Heart right ventricle (tissue), 16 donors: ENCODE measurements at regions not wholly inside any gene's neighbourhood (a gene's known extent, or its start where the extent isn't known, plus 50 kb on each side); places are given as distances from the start of the nearest gene placed in this dataset.

Experiments
- ATAC-seq, 8 donors: fragments of 200-7000 bp; cut with Tn5 transposase; one replicate each; pipeline ENCODE4 v1.9.1; 2020; ENCODE audit warnings: mild to moderate bottlenecking in 8 of 8, moderate library complexity in 8 of 8, moderate number of reproducible peaks in 1 of 8
- DNase-seq, 2 donors: peaks; one replicate each; pipeline ENCODE4 v3.0.0-alpha.2; 2020
- H3K27ac ChIP-seq, 10 donors: fragments of 200-600 bp; sonication (generic) in 2 of 10; one replicate each; pipeline versions ENCODE4 v1.5.0 to v1.8.0; 2020 to 2022; ENCODE audit warnings: mild to moderate bottlenecking in 3 of 10
- H3K27me3 ChIP-seq, 7 donors: fragments of 200-600 bp; one replicate each; pipeline ENCODE4 v1.8.0; 2021 to 2022; ENCODE audit warnings: mild to moderate bottlenecking in 2 of 7
- H3K36me3 ChIP-seq, 9 donors: fragments of 200-600 bp; sonication (generic) in 1 of 9; one replicate each; pipeline versions ENCODE4 v1.5.0 to v1.8.0; 2020 to 2022; ENCODE audit warnings: mild to moderate bottlenecking in 2 of 9
- H3K4me1 ChIP-seq, 9 donors: fragments of 200-600 bp; sonication (generic) in 1 of 9; one replicate each; pipeline versions ENCODE4 v1.5.0 to v1.8.0; 2020 to 2022; ENCODE audit warnings: mild to moderate bottlenecking in 4 of 9
- H3K4me3 ChIP-seq, 10 donors: fragments of 200-600 bp; sonication (generic) in 2 of 10; one replicate each; pipeline versions ENCODE4 v1.5.0 to v1.8.0; 2020 to 2022; ENCODE audit warnings: mild to moderate bottlenecking in 7 of 10, moderate library complexity in 2 of 10
- H3K9me3 ChIP-seq, 11 donors: fragments of 200-600 bp in 10 of 11; sonication (generic) in 2 of 11; one replicate each; pipeline versions ENCODE4 v1.5.0 to v1.8.0; 2013 to 2022; ENCODE audit warnings: mild to moderate bottlenecking in 2 of 11, control low read depth in 1 of 11, moderate library complexity in 1 of 11
- CTCF ChIP-seq, 9 donors: fragments of 200-600 bp; sonication (generic) in 2 of 9; IDR thresholded peaks; one replicate each; pipeline versions ENCODE4 v1.5.0 to v1.8.0; 2021 to 2022; ENCODE audit warnings: antibody characterized with exemption in 9 of 9, mild to moderate bottlenecking in 5 of 9, moderate library complexity in 1 of 9
- WGBS, 2 donors: extraction: QIAGEN DNeasy Blood & Tissue Kit; methylation state at CpG; one replicate each; pipeline ENCODE4 v1.1.7; 2013; ENCODE audit warnings: inconsistent platforms in 1 of 2; 5-methylcytosine and 5-hydroxymethylcytosine counted together
- intact Hi-C, 10 donors: fragments of 100-400 bp; cut with DNase I; formaldehyde crosslinking; loops; one replicate each; pipeline versions ENCODE4 v1.11.1 to v1.14.2; 2022
- donor health status: Arrhythmogenic right ventricular cardiomyopathy.
- donor health status: ischemic (EF 13 %, LVEDD 7.1; RV severe dilation, severe dysfunction).
- donor health status: healthy with polysubstance abuse.
- donor health status: DM: no; HTN: yes; CAD: no.
- donor health status: DM: no; HTN: no; CAD: no.
- donor health status: ischemic (EF 25% LVEDD 6.9; RV normal size, moderate dysfunction).
- donor health status: ischemic (EF 25% LVEDD 5.7; RV mildly dilated, moderate dysfunction).
- donor health status: healthy.
- donor health status: DM: yes; HTN: yes; CAD: no.
- donor health status: Ischemic cardiomyopathy.
- donor health status: ischemic (EF 35%, LVEDD 5.7; RV mildly dilated, moderate dysfunction).
- donor health status: nonischemic (EF 11% LVEDD 7.7; RV severe dilation, severe dysfunction).
- donor health status: DM: yes; HTN: yes; CAD: no.
- donor health status: PGD.
- donor health status: ischemic (EF 29% LVEDD 5.4; RV normal size, mild dysfunction).
- donor health status: nonischemic (EF 23%, LVEDD 6.1; RV moderate dilation, normal function).

DNA sequence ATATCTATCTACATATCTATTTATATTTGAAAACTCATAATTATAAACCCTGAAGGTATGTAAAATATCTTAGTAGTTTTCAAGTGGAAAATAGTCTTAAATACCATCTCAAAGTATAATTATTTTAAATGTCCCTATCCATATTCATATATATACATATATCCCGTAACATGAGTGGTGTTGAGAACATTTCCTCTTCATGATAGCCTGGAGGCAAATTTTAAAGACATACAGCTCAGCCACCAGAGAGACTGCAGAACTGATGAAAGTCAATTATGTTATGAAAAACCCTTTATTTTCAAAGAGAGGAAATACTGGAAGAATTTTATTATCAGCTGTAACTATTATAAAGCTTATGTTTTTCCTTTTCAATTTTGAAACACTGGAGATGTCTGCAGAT, 1806.7 kb upstream of the PCDH7 start:
- Histone ChIP-seq H3K27me3 (no peaks in the 10 kb centered on the region), H3K4me3 (no peak overlapping the region), H3K4me1 (no peaks in the 10 kb centered on the region), H3K9me3 (peaks cover 0 to 9% (median 0%) of the 10 kb centered on the region in 11 donors), H3K36me3 (no peaks in the 10 kb centered on the region), H3K27ac (no peak overlapping the region)
- ATAC-seq, result no peak
- no peak for DNase-seq
- 55 to 61% methylated on average over 1 of the region's 1 CpG for WGBS, 2 donors
- intact Hi-C loops, result no loop called here
- no peak for TF ChIP-seq CTCF (IDR thresholded peaks at IDR 0.05)

DNA sequence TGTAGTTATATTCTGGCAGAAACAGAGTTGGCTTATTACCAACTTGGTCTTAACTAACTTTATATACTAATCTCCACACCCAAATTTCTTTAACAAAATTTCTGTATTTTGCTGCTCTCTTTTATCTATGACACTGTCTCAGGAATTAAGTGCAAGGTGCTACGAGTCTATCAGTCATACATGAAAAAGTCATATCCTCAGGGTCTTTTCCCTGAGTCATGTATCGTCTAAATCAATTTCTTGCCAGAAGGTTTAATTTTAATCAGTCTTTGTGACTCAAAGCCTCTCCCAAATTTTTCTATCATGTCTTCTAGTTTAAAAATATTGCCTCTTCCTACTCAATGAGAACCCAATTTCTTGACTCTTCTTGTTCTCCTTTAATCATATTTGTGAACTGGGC, 1803.6 kb upstream of the PCDH7 start:
- ATAC-seq (no peak), DNase-seq (no peak)
- intact Hi-C loops, result no loop called here
- 76 to 80% methylated on average over 2 of the region's 2 CpGs for WGBS, 2 donors
- Histone ChIP-seq H3K27me3 (no peaks in the 10 kb centered on the region), H3K36me3 (no peaks in the 10 kb centered on the region), H3K27ac (no peak overlapping the region), H3K9me3 (peaks cover 0 to 2% (median 0%) of the 10 kb centered on the region in 11 donors), H3K4me3 (no peak overlapping the region), H3K4me1 (no peaks in the 10 kb centered on the region)
- TF ChIP-seq CTCF (IDR thresholded peaks at IDR 0.05), result no peak

GRCh38 chr4:28918871-28919270, 1801.3 kb upstream of the PCDH7 start:
- no peak for ATAC-seq
- DNase-seq, result no peak
- Histone ChIP-seq H3K36me3 (no peaks in the 10 kb centered on the region), H3K27me3 (no peaks in the 10 kb centered on the region), H3K4me1 (no peaks in the 10 kb centered on the region), H3K27ac (no peak overlapping the region), H3K4me3 (no peak overlapping the region), H3K9me3 (no peaks in the 10 kb centered on the region)
- no peak for TF ChIP-seq CTCF (IDR thresholded peaks at IDR 0.05)
- intact Hi-C loops, result no loop called here
- WGBS, 2 donors, result 83 to 86% methylated on average over 1 of the region's 1 CpG

DNA sequence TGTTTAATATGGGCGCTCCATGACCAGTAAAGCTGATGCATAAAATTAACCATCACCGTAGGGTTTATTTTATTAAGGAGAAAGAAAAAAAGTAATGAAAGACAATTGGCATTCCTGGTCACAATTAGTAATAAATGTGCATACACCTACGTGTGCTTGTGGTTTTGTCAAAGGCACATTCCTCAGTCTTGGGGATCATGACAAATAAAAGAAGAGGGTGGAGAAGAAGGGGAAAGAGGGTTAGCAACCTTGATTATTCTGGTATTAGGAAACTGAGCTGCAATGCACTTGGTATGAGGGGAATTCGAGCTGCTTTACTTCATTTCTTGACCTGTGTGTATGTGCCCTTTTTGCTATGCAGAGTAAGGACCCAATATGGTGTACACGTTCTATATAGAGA, 1798.3 kb upstream of the PCDH7 start:
- H3K4me1 ChIP-seq, result no peaks in the 10 kb centered on the region
- no peak for TF ChIP-seq CTCF (IDR thresholded peaks at IDR 0.05)
- intact Hi-C loops, result no loop called here
- H3K27ac ChIP-seq, result no peak overlapping the region
- no peaks in the 10 kb centered on the region for H3K36me3 ChIP-seq
- WGBS, 2 donors, result 62 to 76% methylated on average over 5 of the region's 5 CpGs
- no peaks in the 10 kb centered on the region for H3K27me3 ChIP-seq
- no peaks in the 10 kb centered on the region for H3K9me3 ChIP-seq
- no peak overlapping the region for H3K4me3 ChIP-seq
- DNase-seq, result no peak
- ATAC-seq, result no peak

- intact Hi-C loops, result no loop called here
- ATAC-seq, result no peak
Measured at GRCh38 chr4:28926156-28926555, 1794.0 kb upstream of the PCDH7 start.

More at GRCh38 chr4:28926156-28926555, 1794.0 kb upstream of the PCDH7 start:
- Histone ChIP-seq H3K9me3 (no peaks in the 10 kb centered on the region), H3K36me3 (no peaks in the 10 kb centered on the region), H3K4me1 (no peaks in the 10 kb centered on the region), H3K27me3 (no peaks in the 10 kb centered on the region), H3K27ac (no peak overlapping the region), H3K4me3 (no peak overlapping the region)
- DNase-seq, result no peak
- no peak for TF ChIP-seq CTCF (IDR thresholded peaks at IDR 0.05)
